ENCODE measurements at regions not wholly inside any gene's neighbourhood (a gene's known extent, or its start where the extent isn't known, plus 50 kb on each side); places are given as distances from the start of the nearest gene placed in this dataset.

DNA sequence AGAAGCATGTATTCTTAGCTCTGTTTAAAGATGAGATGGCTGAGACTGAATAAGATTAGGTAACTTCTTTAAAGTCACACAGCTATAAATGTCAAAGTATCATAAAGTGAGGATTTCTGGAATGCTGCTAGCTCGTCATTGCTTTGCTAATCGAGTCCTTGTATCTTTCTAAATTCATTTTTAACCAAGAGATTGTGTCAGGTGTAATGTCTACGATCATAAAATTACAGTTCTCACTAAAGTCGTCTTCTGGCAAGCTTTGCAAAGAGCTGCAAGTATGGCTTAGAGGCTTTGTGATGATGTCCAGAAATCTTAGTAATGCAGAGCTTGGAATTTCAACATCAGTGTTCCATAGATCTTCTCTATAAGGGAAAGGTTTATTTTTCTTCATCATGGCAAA lies 569.8 kb downstream of the LMO4 start:
- ChIA-PET CTCF (no interaction called here), POLR2A (no interaction called here)
- H3K9me3 ChIP-seq = no peaks in the 10 kb centered on the region
- intact Hi-C loops (cut with micrococcal nuclease; ENCODE audit: unreplicated experiment) = no loop called here
- Mint-ChIP-seq H3K4me3 (ENCODE audit: unreplicated experiment) (no peak overlapping the region), H3K4me1 (ENCODE audit: low read depth, unreplicated experiment) (peaks cover 15% of the 10 kb centered on the region), H3K9me3 (ENCODE audit: unreplicated experiment) (no peaks in the 10 kb centered on the region), H3K27me3 (ENCODE audit: insufficient read depth, unreplicated experiment) (no peaks in the 10 kb centered on the region), H3K27ac (ENCODE audit: unreplicated experiment) (no peak overlapping the region), H3K36me3 (ENCODE audit: insufficient read depth, unreplicated experiment) (no peaks in the 10 kb centered on the region)
- H3K27me3 ChIP-seq (replicated peaks; ENCODE audit: control insufficient read depth, insufficient read depth, low read length) = no peaks in the 10 kb centered on the region
- no peaks in the 10 kb centered on the region for H3K36me3 ChIP-seq (ENCODE audit: control insufficient read depth, insufficient read depth, low read length)
- peaks cover 44% of the 10 kb centered on the region for H3K4me1 ChIP-seq
- TF ChIP-seq, protein P1, sequence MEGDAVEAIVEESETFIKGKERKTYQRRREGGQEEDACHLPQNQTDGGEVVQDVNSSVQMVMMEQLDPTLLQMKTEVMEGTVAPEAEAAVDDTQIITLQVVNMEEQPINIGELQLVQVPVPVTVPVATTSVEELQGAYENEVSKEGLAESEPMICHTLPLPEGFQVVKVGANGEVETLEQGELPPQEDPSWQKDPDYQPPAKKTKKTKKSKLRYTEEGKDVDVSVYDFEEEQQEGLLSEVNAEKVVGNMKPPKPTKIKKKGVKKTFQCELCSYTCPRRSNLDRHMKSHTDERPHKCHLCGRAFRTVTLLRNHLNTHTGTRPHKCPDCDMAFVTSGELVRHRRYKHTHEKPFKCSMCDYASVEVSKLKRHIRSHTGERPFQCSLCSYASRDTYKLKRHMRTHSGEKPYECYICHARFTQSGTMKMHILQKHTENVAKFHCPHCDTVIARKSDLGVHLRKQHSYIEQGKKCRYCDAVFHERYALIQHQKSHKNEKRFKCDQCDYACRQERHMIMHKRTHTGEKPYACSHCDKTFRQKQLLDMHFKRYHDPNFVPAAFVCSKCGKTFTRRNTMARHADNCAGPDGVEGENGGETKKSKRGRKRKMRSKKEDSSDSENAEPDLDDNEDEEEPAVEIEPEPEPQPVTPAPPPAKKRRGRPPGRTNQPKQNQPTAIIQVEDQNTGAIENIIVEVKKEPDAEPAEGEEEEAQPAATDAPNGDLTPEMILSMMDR (IDR thresholded peaks at IDR 0.05; ENCODE audit: insufficient read depth in 1 of 2, low read depth in 1 of 2, low read length in 1 of 2, severe bottlenecking in 1 of 2, unreplicated experiment in 1 of 2) = no peak
- no peak for DNase-seq
- H3K4me3 ChIP-seq (ENCODE audit: low read depth, low read length) = no peak overlapping the region
- no TSS peak for BruUV-seq (replicated peaks)

DNA sequence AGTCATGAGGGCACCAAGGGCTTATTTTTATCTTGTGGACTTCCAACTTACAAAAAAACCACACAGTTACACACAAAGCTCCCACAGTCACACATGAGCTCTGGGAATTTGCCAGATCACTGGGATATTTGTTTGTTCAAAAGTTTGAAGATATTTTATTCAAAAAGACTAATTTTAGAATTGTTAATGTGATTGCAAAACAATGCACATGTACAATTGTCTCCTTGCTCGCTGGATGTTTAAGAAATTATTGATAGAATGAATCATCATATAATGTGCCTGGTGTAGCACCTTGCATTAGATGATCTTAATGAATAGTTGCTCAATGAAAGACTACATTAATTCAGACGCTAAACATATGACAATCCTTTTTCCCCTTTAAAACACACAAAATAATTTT lies 570.3 kb downstream of the LMO4 start:
- peaks cover 16% of the 10 kb centered on the region for H3K4me1 Mint-ChIP-seq (ENCODE audit: low read depth, unreplicated experiment)
- H3K36me3 Mint-ChIP-seq (ENCODE audit: insufficient read depth, unreplicated experiment) = no peaks in the 10 kb centered on the region
- intact Hi-C loops (cut with micrococcal nuclease; ENCODE audit: unreplicated experiment) = no loop called here
- DNase-seq = no peak
- no peak overlapping the region for H3K4me3 Mint-ChIP-seq (ENCODE audit: unreplicated experiment)
- POLR2A ChIA-PET = no interaction called here
- no peaks in the 10 kb centered on the region for H3K27me3 Mint-ChIP-seq (ENCODE audit: insufficient read depth, unreplicated experiment)
- Histone ChIP-seq H3K27me3 (replicated peaks; ENCODE audit: control insufficient read depth, insufficient read depth, low read length) (no peaks in the 10 kb centered on the region), H3K36me3 (ENCODE audit: control insufficient read depth, insufficient read depth, low read length) (no peaks in the 10 kb centered on the region), H3K9me3 (no peaks in the 10 kb centered on the region), H3K4me1 (peaks cover 43% of the 10 kb centered on the region), H3K4me3 (ENCODE audit: low read depth, low read length) (no peak overlapping the region)
- TF ChIP-seq, protein P1 (IDR thresholded peaks at IDR 0.05; ENCODE audit: insufficient read depth in 1 of 2, low read depth in 1 of 2, low read length in 1 of 2, severe bottlenecking in 1 of 2, unreplicated experiment in 1 of 2) = no peak
- H3K27ac Mint-ChIP-seq (ENCODE audit: unreplicated experiment) = no peak overlapping the region
- CTCF ChIA-PET = no interaction called here
- no TSS peak for BruUV-seq (replicated peaks)
- H3K9me3 Mint-ChIP-seq (ENCODE audit: unreplicated experiment) = no peaks in the 10 kb centered on the region

DNA sequence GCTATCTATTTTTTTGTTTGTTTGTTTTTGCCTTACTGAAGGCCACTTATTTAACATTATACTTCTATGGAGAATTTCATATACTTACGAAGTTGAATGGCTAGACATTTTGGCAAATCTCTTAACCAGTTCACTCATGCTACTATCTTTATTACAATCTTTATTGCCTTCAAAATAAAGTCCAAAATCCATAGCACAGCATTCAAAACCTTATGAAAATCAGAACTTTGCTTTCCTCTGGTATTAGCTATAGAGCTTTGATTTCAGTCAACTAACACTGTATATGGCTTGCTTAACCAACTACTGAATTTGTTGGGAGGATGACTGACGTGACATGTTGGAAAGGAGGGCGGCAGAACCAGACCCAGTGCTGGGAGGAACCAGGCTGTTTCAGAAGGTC lies 571.1 kb downstream of the LMO4 start:
- H3K4me1 ChIP-seq = peaks cover 38% of the 10 kb centered on the region
- POLR2A ChIA-PET = no interaction called here
- intact Hi-C loops (cut with micrococcal nuclease; ENCODE audit: unreplicated experiment) = loop anchor here (5.0 kb wide), 1 partner anchor 92 kb away; no protein-coding TSS in a partner anchor
- no peaks in the 10 kb centered on the region for H3K36me3 Mint-ChIP-seq (ENCODE audit: insufficient read depth, unreplicated experiment)
- H3K4me3 Mint-ChIP-seq (ENCODE audit: unreplicated experiment) = no peak overlapping the region
- H3K9me3 Mint-ChIP-seq (ENCODE audit: unreplicated experiment) = no peaks in the 10 kb centered on the region
- TF ChIP-seq, protein P1 (IDR thresholded peaks at IDR 0.05; ENCODE audit: insufficient read depth in 1 of 2, low read depth in 1 of 2, low read length in 1 of 2, severe bottlenecking in 1 of 2, unreplicated experiment in 1 of 2) = no peak
- CTCF ChIA-PET = no interaction called here
- H3K4me1 Mint-ChIP-seq (ENCODE audit: low read depth, unreplicated experiment) = peaks cover 16% of the 10 kb centered on the region
- H3K36me3 ChIP-seq (ENCODE audit: control insufficient read depth, insufficient read depth, low read length) = no peaks in the 10 kb centered on the region
- H3K27me3 Mint-ChIP-seq (ENCODE audit: insufficient read depth, unreplicated experiment) = no peaks in the 10 kb centered on the region
- no TSS peak for BruUV-seq (replicated peaks)
- no peaks in the 10 kb centered on the region for H3K27me3 ChIP-seq (replicated peaks; ENCODE audit: control insufficient read depth, insufficient read depth, low read length)
- H3K9me3 ChIP-seq = no peaks in the 10 kb centered on the region
- no peak for DNase-seq
- no peak overlapping the region for H3K27ac Mint-ChIP-seq (ENCODE audit: unreplicated experiment)
- H3K4me3 ChIP-seq (ENCODE audit: low read depth, low read length) = no peak overlapping the region

Measured in Caco-2 (cell line).